KOPT-K1 (cell line): ENCODE measurements at regions not wholly inside any gene's neighbourhood (a gene's known extent, or its start where the extent isn't known, plus 50 kb on each side); places are given as distances from the start of the nearest gene placed in this dataset.
"Not testable (repeated sequence)": the region's sequence is repeated elsewhere in the genome, so short reads cannot be mapped to it uniquely, and the experiment has no call there.

ENCODE experiments used
- H3K27ac ChIP-seq: fragments of 200-600 bp; sonication (generic); 2 replicates; pipeline ENCODE4 v1.5.1; 2016; ENCODE audit warnings: antibody characterized with exemption, mild to moderate bottlenecking, low read depth, low read length; ENCODE audit not compliant: poor library complexity, severe bottlenecking
- H3K36me3 ChIP-seq: fragments of 200-600 bp; sonication (generic); 2 replicates; pipeline ENCODE4 v1.5.1; 2017; ENCODE audit warnings: antibody characterized with exemption, mild to moderate bottlenecking, low read length, moderate library complexity; ENCODE audit not compliant: insufficient read depth
- H3K9me3 ChIP-seq: fragments of 200-600 bp; sonication (generic); 2 replicates; pipeline ENCODE4 v1.5.1; 2017; ENCODE audit warnings: antibody characterized with exemption, low read length, mild to moderate bottlenecking; ENCODE audit not compliant: insufficient read depth, poor library complexity, severe bottlenecking

GRCh38 chr5:131022811-131023497 is 142.1 kb downstream of the HINT1 start:
- Histone ChIP-seq H3K36me3 (no peaks in the 10 kb centered on the region), H3K27ac (no peak overlapping the region), H3K9me3 (no peaks in the 10 kb centered on the region)

- no peak overlapping the region for H3K27ac ChIP-seq
- H3K9me3 ChIP-seq = no peaks in the 10 kb centered on the region
- H3K36me3 ChIP-seq = no peaks in the 10 kb centered on the region
Observed at GRCh38 chr5:131021646-131022045, 143.4 kb downstream of the HINT1 start.

GRCh38 chr5:131019601-131020315 is 145.3 kb downstream of the HINT1 start:
- Histone ChIP-seq H3K36me3 (no peaks in the 10 kb centered on the region), H3K27ac (no peak overlapping the region), H3K9me3 (no peaks in the 10 kb centered on the region)

GRCh38 chr5:131019111-131019510 is 145.9 kb downstream of the HINT1 start:
- Histone ChIP-seq H3K9me3 (no peaks in the 10 kb centered on the region), H3K36me3 (no peaks in the 10 kb centered on the region), H3K27ac (no peak overlapping the region)

GRCh38 chr5:131008329-131008728 is 156.7 kb downstream of the HINT1 start:
- Histone ChIP-seq H3K36me3 (no peaks in the 10 kb centered on the region), H3K27ac (no peak overlapping the region), H3K9me3 (no peaks in the 10 kb centered on the region)

GRCh38 chr5:131005963-131006684 is 158.9 kb downstream of the HINT1 start:
- no peak overlapping the region for H3K27ac ChIP-seq
- no peaks in the 10 kb centered on the region for H3K9me3 ChIP-seq
- H3K36me3 ChIP-seq = no peaks in the 10 kb centered on the region

- H3K36me3 ChIP-seq = no peaks in the 10 kb centered on the region
- no peak overlapping the region for H3K27ac ChIP-seq
- no peaks in the 10 kb centered on the region for H3K9me3 ChIP-seq
Observed at GRCh38 chr5:131001507-131001906, 163.5 kb downstream of the HINT1 start.

- Histone ChIP-seq H3K9me3 (no peaks in the 10 kb centered on the region), H3K36me3 (no peaks in the 10 kb centered on the region), H3K27ac (no peak overlapping the region)
Observed at GRCh38 chr5:131000289-131000688, 164.8 kb downstream of the HINT1 start.

- not testable (repeated sequence) for H3K9me3 ChIP-seq, H3K27ac ChIP-seq, H3K36me3 ChIP-seq
Observed at GRCh38 chr5:130996720-130997119, 168.3 kb downstream of the HINT1 start.

GRCh38 chr5:130995851-130996250 is 169.2 kb downstream of the HINT1 start:
- no peak overlapping the region for H3K27ac ChIP-seq
- H3K9me3 ChIP-seq = no peaks in the 10 kb centered on the region
- H3K36me3 ChIP-seq = no peaks in the 10 kb centered on the region

- Histone ChIP-seq H3K27ac (no peak overlapping the region), H3K36me3 (no peaks in the 10 kb centered on the region), H3K9me3 (no peaks in the 10 kb centered on the region)
Observed at GRCh38 chr5:130995254-130995515, 169.9 kb downstream of the HINT1 start.

- H3K27ac ChIP-seq = no peak overlapping the region
- no peaks in the 10 kb centered on the region for H3K36me3 ChIP-seq
- no peaks in the 10 kb centered on the region for H3K9me3 ChIP-seq
Observed at GRCh38 chr5:130994496-130995253, 170.4 kb downstream of the HINT1 start.

GRCh38 chr5:130992621-130993020 is 172.4 kb downstream of the HINT1 start:
- Histone ChIP-seq H3K36me3 (no peaks in the 10 kb centered on the region), H3K9me3 (no peaks in the 10 kb centered on the region), H3K27ac (no peak overlapping the region)

GRCh38 chr5:130992095-130992494 is 173.0 kb downstream of the HINT1 start:
- Histone ChIP-seq H3K36me3 (no peaks in the 10 kb centered on the region), H3K27ac (no peak overlapping the region), H3K9me3 (no peaks in the 10 kb centered on the region)

- Histone ChIP-seq H3K27ac (no peak overlapping the region), H3K9me3 (no peaks in the 10 kb centered on the region), H3K36me3 (no peaks in the 10 kb centered on the region)
Observed at GRCh38 chr5:130985776-130986175, 179.3 kb downstream of the HINT1 start.
